ENCODE measurements at regions not wholly inside any gene's neighbourhood (a gene's known extent, or its start where the extent isn't known, plus 50 kb on each side); places are given as distances from the start of the nearest gene placed in this dataset.

DNA sequence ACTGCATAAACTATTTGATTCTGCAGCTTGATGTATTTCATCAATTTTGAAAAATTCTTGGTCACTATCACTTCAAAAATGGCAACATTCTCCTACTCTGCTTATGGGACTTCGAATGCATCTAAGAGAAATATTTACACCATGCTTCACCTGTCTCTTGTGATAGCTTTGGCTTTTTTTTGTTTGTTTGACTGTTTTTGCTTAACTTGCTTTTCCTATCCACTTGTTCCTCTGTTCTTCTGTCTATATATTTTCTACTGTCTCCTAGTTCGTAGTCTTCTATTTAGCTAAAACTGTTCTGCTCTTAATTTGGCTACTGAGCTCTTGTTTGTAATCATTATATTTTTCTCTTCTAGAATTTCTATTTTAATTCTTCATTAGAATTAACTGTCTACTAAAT, 94.4 kb downstream of the INHBA start:
- TF ChIP-seq, protein P1, sequence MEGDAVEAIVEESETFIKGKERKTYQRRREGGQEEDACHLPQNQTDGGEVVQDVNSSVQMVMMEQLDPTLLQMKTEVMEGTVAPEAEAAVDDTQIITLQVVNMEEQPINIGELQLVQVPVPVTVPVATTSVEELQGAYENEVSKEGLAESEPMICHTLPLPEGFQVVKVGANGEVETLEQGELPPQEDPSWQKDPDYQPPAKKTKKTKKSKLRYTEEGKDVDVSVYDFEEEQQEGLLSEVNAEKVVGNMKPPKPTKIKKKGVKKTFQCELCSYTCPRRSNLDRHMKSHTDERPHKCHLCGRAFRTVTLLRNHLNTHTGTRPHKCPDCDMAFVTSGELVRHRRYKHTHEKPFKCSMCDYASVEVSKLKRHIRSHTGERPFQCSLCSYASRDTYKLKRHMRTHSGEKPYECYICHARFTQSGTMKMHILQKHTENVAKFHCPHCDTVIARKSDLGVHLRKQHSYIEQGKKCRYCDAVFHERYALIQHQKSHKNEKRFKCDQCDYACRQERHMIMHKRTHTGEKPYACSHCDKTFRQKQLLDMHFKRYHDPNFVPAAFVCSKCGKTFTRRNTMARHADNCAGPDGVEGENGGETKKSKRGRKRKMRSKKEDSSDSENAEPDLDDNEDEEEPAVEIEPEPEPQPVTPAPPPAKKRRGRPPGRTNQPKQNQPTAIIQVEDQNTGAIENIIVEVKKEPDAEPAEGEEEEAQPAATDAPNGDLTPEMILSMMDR (IDR thresholded peaks at IDR 0.05): no peak
- TF ChIP-seq POLR2A (IDR thresholded peaks at IDR 0.05): no peak
